ENCODE measurements at regions not wholly inside any gene's neighbourhood (a gene's known extent, or its start where the extent isn't known, plus 50 kb on each side); places are given as distances from the start of the nearest gene placed in this dataset.

DNA sequence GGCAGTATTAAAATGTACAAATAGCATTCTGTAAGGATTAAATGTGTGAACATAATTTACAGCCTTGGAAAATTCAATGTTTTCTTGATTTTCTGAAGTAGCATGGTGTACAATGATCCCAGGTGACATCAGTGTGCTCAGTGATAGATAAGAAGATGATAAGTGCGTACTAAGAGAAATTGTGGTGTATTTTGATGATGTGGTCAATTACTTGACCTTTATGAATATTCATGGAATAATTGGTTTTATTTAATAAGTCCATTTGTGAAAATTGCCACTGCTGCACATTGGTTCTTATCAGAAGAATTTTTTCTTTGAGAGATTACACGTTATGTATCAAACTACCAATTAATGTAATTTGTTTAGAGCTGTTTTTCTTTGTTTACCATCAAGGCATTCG is 128.8 kb downstream of the FOXG1 start:
- TF ChIP-seq CTCF (IDR thresholded peaks at IDR 0.05) (no peak), POLR2A (IDR thresholded peaks at IDR 0.05) (no peak), EP300 (IDR thresholded peaks at IDR 0.05) (no peak)
